A549 (cell line): ENCODE measurements at regions not wholly inside any gene's neighbourhood (a gene's known extent, or its start where the extent isn't known, plus 50 kb on each side); places are given as distances from the start of the nearest gene placed in this dataset.

ENCODE experiments used
- ATAC-seq, 2 experiments: fragments of 200-7000 bp in 1 of 2; fragments of >200 bp in 1 of 2; cut with Nextera tagmentation in 1 of 2; cut with Tn5 transposase in 1 of 2; 3 replicates each; pipeline versions ENCODE4 v1.8.0 to v1.9.1; 2018 to 2020; ENCODE audit warnings: mild to moderate bottlenecking in 1 of 2, moderate library complexity in 1 of 2
- CTCF ChIA-PET: fragments of 300-600 bp; sonication (Branson Sonifier 250); formaldehyde crosslinking; extraction: SDS; loops from one replicate; lab custom pipeline; 2021; ENCODE audit warnings: antibody characterized with exemption, inconsistent platforms; lab: Yijun Ruan, JAX
- POLR2A ChIA-PET: fragments of 350-600 bp; formaldehyde crosslinking; extraction: SDS; loops from one replicate; lab custom pipeline; 2021; ENCODE audit warnings: antibody characterized with exemption, inconsistent platforms; lab: Yijun Ruan, JAX
- DNase-seq, 2 experiments: peaks; one replicate each; pipeline versions ENCODE4 v3.0.0 to v3.0.0-alpha.2; 2011 to 2016; ENCODE audit warnings: low read depth in 1 of 2, low spot score in 1 of 2
- FAIRE-seq: peaks from 2 replicates; lab custom pipeline; 2011; peaks lifted over from hg19 to GRCh38; lab: Jason Lieb, UNC
- H3K27ac ChIP-seq, 2 experiments: fragments of >200 bp; sonication (Bioruptor Twin); formaldehyde crosslinking; 3 replicates each; pipeline ENCODE4 v1.5.1; 2016 to 2017
- H3K4me1 ChIP-seq: fragments of >200 bp; sonication (Bioruptor Twin); formaldehyde crosslinking; 3 replicates; pipeline ENCODE4 v1.6.1; 2016
- H3K4me2 ChIP-seq: fragments of >200 bp; sonication (Bioruptor Twin); formaldehyde crosslinking; 3 replicates; pipeline ENCODE4 v1.6.1; 2016
- H3K4me3 ChIP-seq: fragments of >200 bp; sonication (Bioruptor Twin); formaldehyde crosslinking; 3 replicates; pipeline ENCODE4 v1.5.1; 2016
- H3K9me3 ChIP-seq: fragments of >200 bp; sonication (Bioruptor Twin); formaldehyde crosslinking; 3 replicates; pipeline ENCODE4 v1.6.1; 2016
- BCL3 ChIP-seq: fragments of >200 bp; sonication (Bioruptor Twin); formaldehyde crosslinking; IDR thresholded peaks from 3 replicates; pipeline ENCODE4 v1.6.1; 2016
- BHLHE40 ChIP-seq: IDR thresholded peaks from 2 replicates; pipeline ENCODE4 v1.6.1; 2012; ENCODE audit warnings: low read depth, low read length, inconsistent platforms
- CBX2 ChIP-seq: fragments of 200-600 bp; sonication (generic); IDR thresholded peaks from 2 replicates; pipeline ENCODE4 v1.6.1; 2016; ENCODE audit warnings: low read depth, mild to moderate bottlenecking, borderline replicate concordance
- CEBPB ChIP-seq, 2 experiments: fragments of >200 bp in 1 of 2; sonication (Bioruptor Twin) in 1 of 2; formaldehyde crosslinking in 1 of 2; IDR thresholded peaks; 2 replicates each; pipeline ENCODE4 v1.6.1; 2012 to 2016
- CHD4 ChIP-seq: fragments of 200-600 bp; sonication (generic); IDR thresholded peaks from 2 replicates; pipeline ENCODE4 v1.6.1; 2016; ENCODE audit warnings: antibody characterized with exemption, mild to moderate bottlenecking, borderline replicate concordance
- EHF ChIP-seq: fragments of 250-450 bp; sonication (Bioruptor Pico); IDR thresholded peaks from 2 replicates; pipeline ENCODE4 v1.5.0; 2020; ENCODE audit warnings: mild to moderate bottlenecking
- FOSL2 ChIP-seq, 2 experiments: fragments of 450-650 bp in 1 of 2; fragments of >200 bp in 1 of 2; sonication (Bioruptor Twin) in 1 of 2; formaldehyde crosslinking; IDR thresholded peaks; 2 replicates each; pipeline versions ENCODE4 v1.5.0 to v1.6.1; 2016 to 2020; ENCODE audit warnings: mild to moderate bottlenecking in 1 of 2, moderate library complexity in 1 of 2
- FOXS1 ChIP-seq: fragments of 250-450 bp; sonication (Bioruptor Pico); IDR thresholded peaks from 2 replicates; pipeline ENCODE4 v1.5.0; 2020; ENCODE audit warnings: mild to moderate bottlenecking, moderate library complexity
- HDAC2 ChIP-seq: fragments of 200-600 bp; sonication (generic); IDR thresholded peaks from 2 replicates; pipeline ENCODE4 v1.6.1; 2016
- HES2 ChIP-seq: fragments of >200 bp; sonication (Bioruptor Twin); formaldehyde crosslinking; IDR thresholded peaks from 2 replicates; pipeline ENCODE4 v1.6.1; 2016
- JUNB ChIP-seq: fragments of >200 bp; sonication (Bioruptor Twin); formaldehyde crosslinking; IDR thresholded peaks from 2 replicates; pipeline ENCODE4 v1.6.1; 2016
- KDM1A ChIP-seq: fragments of 200-600 bp; sonication (generic); IDR thresholded peaks from 2 replicates; pipeline ENCODE4 v1.6.1; 2016; ENCODE audit warnings: low read depth, mild to moderate bottlenecking
- MAX ChIP-seq: IDR thresholded peaks from 2 replicates; pipeline ENCODE4 v1.6.1; 2012
- MAZ ChIP-seq: fragments of 150-350 bp; IDR thresholded peaks from 2 replicates; pipeline ENCODE4 v1.6.1; 2014; ENCODE audit warnings: antibody characterized with exemption, low read depth, low read length, borderline replicate concordance
- NFE2L2 ChIP-seq: fragments of 150-350 bp; conservative IDR thresholded peaks from 2 replicates; pipeline ENCODE4 v1.6.1; 2014; ENCODE audit warnings: low read length
- POLR2A ChIP-seq: IDR thresholded peaks from 2 replicates; pipeline ENCODE4 v1.6.1; 2012; ENCODE audit warnings: mild to moderate bottlenecking, low read length
- POLR2AphosphoS2 ChIP-seq: conservative IDR thresholded peaks from 2 replicates; pipeline ENCODE4 v1.6.1; 2012; ENCODE audit warnings: low read length, improper control_type of control experiment, inconsistent platforms
- RARB ChIP-seq: fragments of 250-450 bp; sonication (Bioruptor Pico); IDR thresholded peaks from 2 replicates; pipeline ENCODE4 v1.8.0; 2021; ENCODE audit warnings: mild to moderate bottlenecking, moderate library complexity
- RCOR1 ChIP-seq: fragments of 150-350 bp; IDR thresholded peaks from 2 replicates; pipeline ENCODE4 v1.6.1; 2014; ENCODE audit warnings: antibody characterized with exemption, low read length, low read depth
- REST ChIP-seq: fragments of 200-600 bp; sonication (generic); IDR thresholded peaks from 2 replicates; pipeline ENCODE4 v1.6.1; 2016; ENCODE audit warnings: antibody characterized with exemption, mild to moderate bottlenecking, moderate library complexity
- SREBF2 ChIP-seq: fragments of 450-650 bp; IDR thresholded peaks from 2 replicates; pipeline ENCODE4 v1.6.1; 2014; ENCODE audit warnings: mild to moderate bottlenecking, moderate library complexity
- ZC3H11A ChIP-seq: fragments of 450-650 bp; IDR thresholded peaks from 2 replicates; pipeline ENCODE4 v1.6.1; 2014; ENCODE audit warnings: antibody characterized with exemption, mild to moderate bottlenecking
- ZFP36 ChIP-seq: fragments of 450-650 bp; IDR thresholded peaks from 2 replicates; pipeline ENCODE4 v1.6.1; 2014; ENCODE audit warnings: borderline replicate concordance; ENCODE audit not compliant: partially characterized antibody
- WGBS: methylation state at CpG from one replicate; pipeline ENCODE4 v1.1.6; 2017; ENCODE audit errors: missing lambda C conversion rate; 5-methylcytosine and 5-hydroxymethylcytosine counted together

GRCh38 chr14:38951451-38951850 is 151.6 kb downstream of the SEC23A start:
- POLR2A ChIA-PET = no interaction called here
- WGBS = 24% methylated on average over 1 of the region's 1 CpG
- DNase-seq (no peak), FAIRE-seq (no peak), ATAC-seq (no peak)
- Histone ChIP-seq H3K9me3 (no peaks in the 10 kb centered on the region), H3K4me3 (no peak overlapping the region), H3K27ac (no peak overlapping the region), H3K4me2 (no peak overlapping the region), H3K4me1 (no peaks in the 10 kb centered on the region)
- CTCF ChIA-PET = no interaction called here
- TF ChIP-seq FOSL2 (IDR thresholded peaks at IDR 0.05) = no peak
- 0 out of 2 replicates have a peak, but pooled peaks have one; percentile 13 for TF ChIP-seq FOSL2 (CRISPR knock-in tag; IDR thresholded peaks at IDR 0.05)
- no peak for TF ChIP-seq SREBF2

GRCh38 chr14:38950676-38951075 is 152.4 kb downstream of the SEC23A start:
- H3K9me3 ChIP-seq = no peaks in the 10 kb centered on the region
- no peak for ATAC-seq
- no peak overlapping the region for H3K4me2 ChIP-seq
- ChIA-PET CTCF (no interaction called here), POLR2A (no interaction called here)
- H3K4me1 ChIP-seq = no peaks in the 10 kb centered on the region
- no peak overlapping the region for H3K4me3 ChIP-seq
- DNase-seq = no peak
- TF ChIP-seq BHLHE40 (no peak), KDM1A (no peak), CEBPB (IDR thresholded peaks at IDR 0.05) (no peak), HDAC2 (no peak)
- H3K27ac ChIP-seq = no peak overlapping the region
- WGBS = 43% methylated on average over 4 of the region's 4 CpGs
- FAIRE-seq = no peak

- Histone ChIP-seq H3K4me1 (no peaks in the 10 kb centered on the region), H3K4me2 (no peak overlapping the region), H3K27ac (no peak overlapping the region), H3K9me3 (no peaks in the 10 kb centered on the region), H3K4me3 (no peak overlapping the region)
- ATAC-seq = no peak
- FAIRE-seq = no peak
- POLR2A ChIA-PET = no interaction called here
- CTCF ChIA-PET = interaction anchor here (0.6 kb wide), 1 partner anchor 632 kb away, joined by 3 read pairs; no protein-coding TSS in a partner anchor
- DNase-seq = no peak
- TF ChIP-seq KDM1A = no peak
- TF ChIP-seq MAZ = no peak
- TF ChIP-seq BCL3 = no peak
- no peak for TF ChIP-seq HES2
- no peak for TF ChIP-seq RCOR1
- no peak for TF ChIP-seq JUNB
- TF ChIP-seq NFE2L2 = no peak
- no peak for TF ChIP-seq ZFP36
- TF ChIP-seq FOSL2 (IDR thresholded peaks at IDR 0.05) = no peak
- no peak for TF ChIP-seq FOSL2 (CRISPR knock-in tag; IDR thresholded peaks at IDR 0.05)
- no peak for TF ChIP-seq EHF (CRISPR knock-in tag)
- no peak for TF ChIP-seq MAX
- no peak for TF ChIP-seq CBX2
- TF ChIP-seq RARB (CRISPR knock-in tag) = no peak
- TF ChIP-seq POLR2AphosphoS2 = no peak
- TF ChIP-seq POLR2A = no peak
- TF ChIP-seq CHD4 = no peak
- no peak for TF ChIP-seq ZC3H11A
- TF ChIP-seq REST = no peak
- no peak for TF ChIP-seq FOXS1 (CRISPR knock-in tag)
- WGBS = 80% methylated on average over 6 of the region's 6 CpGs
Observed at GRCh38 chr14:38948576-38948975, 154.5 kb downstream of the SEC23A start.
